Hepatocyte (in vitro differentiated cells): ENCODE measurements at regions not wholly inside any gene's neighbourhood (a gene's known extent, or its start where the extent isn't known, plus 50 kb on each side); places are given as distances from the start of the nearest gene placed in this dataset.

Experiments
- CTCF ChIP-seq: fragments of 200-600 bp; sonication (generic); IDR thresholded peaks from 2 replicates; pipeline ENCODE4 v1.5.1; 2016; ENCODE audit warnings: antibody characterized with exemption, mild to moderate bottlenecking; ENCODE audit not compliant: poor library complexity
- EZH2 ChIP-seq: fragments of 200-600 bp; sonication (generic); IDR thresholded peaks from 2 replicates; pipeline ENCODE4 v1.6.1; 2016; ENCODE audit warnings: antibody characterized with exemption, mild to moderate bottlenecking, borderline replicate concordance
- EZH2phosphoT487 ChIP-seq: fragments of 200-600 bp; sonication (generic); IDR thresholded peaks from one replicate; pipeline ENCODE4 v1.6.1; 2018; ENCODE audit warnings: antibody characterized with exemption, mild to moderate bottlenecking, low read depth, moderate library complexity; ENCODE audit not compliant: unreplicated experiment, severe bottlenecking

- TF ChIP-seq EZH2phosphoT487 (no peak), EZH2 (no peak), CTCF (no peak)
Observed at GRCh38 chr9:7601739-7602138, 197.8 kb downstream of the DMAC1 start.
